ENCODE measurements at regions not wholly inside any gene's neighbourhood (a gene's known extent, or its start where the extent isn't known, plus 50 kb on each side); places are given as distances from the start of the nearest gene placed in this dataset.

- no peak overlapping the region for H3K27ac ChIP-seq
- H3K36me3 ChIP-seq (ENCODE audit: insufficient read depth), result no peaks in the 10 kb centered on the region
- no peak overlapping the region for H3K4me3 ChIP-seq (IDR thresholded peaks at IDR 0.05; ENCODE audit: insufficient read depth, low read depth, low read length)
- no peaks in the 10 kb centered on the region for H3K79me2 ChIP-seq (ENCODE audit: insufficient read depth, low read depth)
- H3K4me2 ChIP-seq, result no peak overlapping the region
- no peak overlapping the region for H3K9ac ChIP-seq
- H4K20me1 ChIP-seq (ENCODE audit: insufficient read depth), result no peaks in the 10 kb centered on the region
- H3K4me1 ChIP-seq (ENCODE audit: low read depth, poor library complexity, severe bottlenecking), result no peaks in the 10 kb centered on the region
- no peak overlapping the region for H2AFZ ChIP-seq (ENCODE audit: low read depth)
- no peak for TF ChIP-seq CTCF (conservative IDR thresholded peaks at IDR 0.05; ENCODE audit: low read depth, low read length)
- no peaks in the 10 kb centered on the region for H3K27me3 ChIP-seq (ENCODE audit: insufficient read depth, low read depth)
These were observed 117.1 kb upstream of the ZNF644 start for GRCh38 chr1:91138959-91139358.

GRCh38 chr1:91137173-91137852, 115.5 kb upstream of the ZNF644 start:
- no peaks in the 10 kb centered on the region for H4K20me1 ChIP-seq (ENCODE audit: insufficient read depth)
- no peak overlapping the region for H2AFZ ChIP-seq (ENCODE audit: low read depth)
- no peak overlapping the region for H3K9ac ChIP-seq
- no peaks in the 10 kb centered on the region for H3K79me2 ChIP-seq (ENCODE audit: insufficient read depth, low read depth)
- H3K27me3 ChIP-seq (ENCODE audit: insufficient read depth, low read depth), result no peaks in the 10 kb centered on the region
- no peak overlapping the region for H3K27ac ChIP-seq
- no peak overlapping the region for H3K4me2 ChIP-seq
- H3K36me3 ChIP-seq (ENCODE audit: insufficient read depth), result no peaks in the 10 kb centered on the region
- no peak for TF ChIP-seq CTCF (conservative IDR thresholded peaks at IDR 0.05; ENCODE audit: low read depth, low read length)
- H3K4me1 ChIP-seq (ENCODE audit: low read depth, poor library complexity, severe bottlenecking), result no peaks in the 10 kb centered on the region
- H3K4me3 ChIP-seq (IDR thresholded peaks at IDR 0.05; ENCODE audit: insufficient read depth, low read depth, low read length), result no peak overlapping the region

GRCh38 chr1:91135799-91136198, 114.0 kb upstream of the ZNF644 start:
- H3K36me3 ChIP-seq (ENCODE audit: insufficient read depth), result no peaks in the 10 kb centered on the region
- H2AFZ ChIP-seq (ENCODE audit: low read depth), result no peak overlapping the region
- no peak overlapping the region for H3K4me3 ChIP-seq (IDR thresholded peaks at IDR 0.05; ENCODE audit: insufficient read depth, low read depth, low read length)
- H3K9ac ChIP-seq, result no peak overlapping the region
- H3K4me1 ChIP-seq (ENCODE audit: low read depth, poor library complexity, severe bottlenecking), result no peaks in the 10 kb centered on the region
- H3K27me3 ChIP-seq (ENCODE audit: insufficient read depth, low read depth), result no peaks in the 10 kb centered on the region
- no peaks in the 10 kb centered on the region for H3K79me2 ChIP-seq (ENCODE audit: insufficient read depth, low read depth)
- no peak overlapping the region for H3K27ac ChIP-seq
- H3K4me2 ChIP-seq, result no peak overlapping the region
- H4K20me1 ChIP-seq (ENCODE audit: insufficient read depth), result no peaks in the 10 kb centered on the region
- no peak for TF ChIP-seq CTCF (conservative IDR thresholded peaks at IDR 0.05; ENCODE audit: low read depth, low read length)

DNA sequence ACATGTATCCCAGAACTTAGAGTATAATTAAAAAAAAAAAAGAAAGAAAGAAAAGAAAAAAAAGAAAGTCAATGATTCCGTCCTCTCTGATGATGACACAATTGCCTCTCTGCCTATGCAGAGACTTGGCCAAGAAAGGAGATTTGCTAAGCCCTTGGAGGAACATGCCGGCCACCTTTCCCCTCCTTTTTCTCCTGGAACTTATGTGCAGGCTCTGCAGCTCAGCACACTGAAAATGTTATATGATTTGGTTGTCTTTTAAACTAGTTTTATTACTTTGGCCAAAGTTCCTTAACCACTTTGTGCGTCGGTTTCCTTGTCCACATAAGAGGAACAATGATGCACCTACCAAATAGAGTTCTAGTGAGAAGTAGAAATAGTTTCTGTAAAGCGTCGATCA, 111.4 kb upstream of the ZNF644 start:
- H3K79me2 ChIP-seq (ENCODE audit: insufficient read depth, low read depth), result no peaks in the 10 kb centered on the region
- H3K27ac ChIP-seq, result no peak overlapping the region
- H3K27me3 ChIP-seq (ENCODE audit: insufficient read depth, low read depth), result no peaks in the 10 kb centered on the region
- no peak for TF ChIP-seq CTCF (conservative IDR thresholded peaks at IDR 0.05; ENCODE audit: low read depth, low read length)
- no peaks in the 10 kb centered on the region for H4K20me1 ChIP-seq (ENCODE audit: insufficient read depth)
- H3K36me3 ChIP-seq (ENCODE audit: insufficient read depth), result no peaks in the 10 kb centered on the region
- no peak overlapping the region for H3K4me3 ChIP-seq (IDR thresholded peaks at IDR 0.05; ENCODE audit: insufficient read depth, low read depth, low read length)
- H2AFZ ChIP-seq (ENCODE audit: low read depth), result no peak overlapping the region
- no peaks in the 10 kb centered on the region for H3K4me1 ChIP-seq (ENCODE audit: low read depth, poor library complexity, severe bottlenecking)
- no peak overlapping the region for H3K9ac ChIP-seq
- no peak overlapping the region for H3K4me2 ChIP-seq
